Tibial nerve (tissue), 4 donors: ENCODE measurements at regions not wholly inside any gene's neighbourhood (a gene's known extent, or its start where the extent isn't known, plus 50 kb on each side); places are given as distances from the start of the nearest gene placed in this dataset.

ENCODE experiments used
- DNase-seq, 2 donors: peaks; one replicate each; pipeline ENCODE4 v3.0.0-alpha.2; 2019; ENCODE audit warnings: low spot score in 2 of 2
- H3K27ac ChIP-seq, 4 donors: fragments of 200-600 bp; sonication (generic) in 3 of 4; one replicate each; pipeline ENCODE4 v1.5.1; 2017 to 2019; ENCODE audit warnings: mild to moderate bottlenecking in 1 of 4
- H3K27me3 ChIP-seq, 2 donors: fragments of 200-600 bp; sonication (generic) in 1 of 2; one replicate each; pipeline versions ENCODE4 v1.5.1 to v1.6.0; 2017 to 2019
- H3K36me3 ChIP-seq, 3 donors: fragments of 200-600 bp; sonication (generic); one replicate each; pipeline ENCODE4 v1.5.1; 2018 to 2019
- H3K4me1 ChIP-seq, 4 donors: fragments of 200-600 bp; sonication (generic) in 3 of 4; one replicate each; pipeline ENCODE4 v1.5.1; 2017 to 2019
- H3K4me3 ChIP-seq, 4 donors: fragments of 200-600 bp; sonication (generic) in 3 of 4; one replicate each; pipeline ENCODE4 v1.5.1; 2017 to 2019; ENCODE audit warnings: mild to moderate bottlenecking in 1 of 4, moderate library complexity in 1 of 4
- H3K9me3 ChIP-seq, 4 donors: fragments of 200-600 bp; sonication (generic) in 3 of 4; one replicate each; pipeline ENCODE4 v1.5.1; 2017 to 2019
- CTCF ChIP-seq, 5 experiments: fragments of 200-600 bp in 3 of 5; fragments of 450-650 bp in 2 of 5; sonication (generic) in 3 of 5; IDR thresholded peaks; one replicate each; pipeline ENCODE4 v1.5.1; 2016 to 2019; ENCODE audit warnings: antibody characterized with exemption in 5 of 5, mild to moderate bottlenecking in 3 of 5, moderate library complexity in 2 of 5
- EP300 ChIP-seq, 2 donors: sonication (generic); formaldehyde crosslinking; IDR thresholded peaks; one replicate each; pipeline ENCODE4 v1.6.1; 2017; ENCODE audit warnings: antibody characterized with exemption in 2 of 2, mild to moderate bottlenecking in 1 of 2
- POLR2A ChIP-seq, 2 donors: fragments of 450-650 bp; IDR thresholded peaks; one replicate each; pipeline ENCODE4 v1.6.1; 2017; ENCODE audit warnings: antibody characterized with exemption in 2 of 2, mild to moderate bottlenecking in 2 of 2, moderate library complexity in 2 of 2
- WGBS, 2 donors: methylation state at CpG; one replicate each; pipeline ENCODE4 v1.1.5; 2018; 5-methylcytosine and 5-hydroxymethylcytosine counted together

GRCh38 chr2:189252991-189253675, 73.6 kb upstream of the COL5A2 start:
- Histone ChIP-seq H3K9me3 (no peaks in the 10 kb centered on the region), H3K4me1 (peaks cover 0 to 20% (median 3%) of the 10 kb centered on the region in 4 donors), H3K27ac (peak overlapping the region in 1 of 4 donors; percentile 71), H3K4me3 (no peak overlapping the region), H3K36me3 (no peaks in the 10 kb centered on the region), H3K27me3 (no peaks in the 10 kb centered on the region)
- TF ChIP-seq EP300 (IDR thresholded peaks at IDR 0.05) = no peak
- TF ChIP-seq CTCF (IDR thresholded peaks at IDR 0.05) = no peak
- TF ChIP-seq POLR2A (IDR thresholded peaks at IDR 0.05) = no peak
- 62 to 65% methylated on average over 6 of the region's 6 CpGs for WGBS, 2 donors
- no peak for DNase-seq

- H3K4me1 ChIP-seq = peaks cover 0 to 20% (median 3%) of the 10 kb centered on the region in 4 donors
- H3K27me3 ChIP-seq = no peaks in the 10 kb centered on the region
- DNase-seq = no peak
- H3K9me3 ChIP-seq = no peaks in the 10 kb centered on the region
- TF ChIP-seq CTCF (IDR thresholded peaks at IDR 0.05) (no peak), EP300 (IDR thresholded peaks at IDR 0.05) (no peak), POLR2A (IDR thresholded peaks at IDR 0.05) (no peak)
- H3K36me3 ChIP-seq = no peaks in the 10 kb centered on the region
- peak overlapping the region in 2 of 4 donors; percentile 71 for H3K27ac ChIP-seq
- no peak overlapping the region for H3K4me3 ChIP-seq
Measured at GRCh38 chr2:189253836-189254235, 74.3 kb upstream of the COL5A2 start.

GRCh38 chr2:189254268-189254883, 74.8 kb upstream of the COL5A2 start:
- peak; percentile 21 to 52 for DNase-seq
- WGBS, 2 donors = 31 to 43% methylated on average over 4 of the region's 4 CpGs
- H3K4me1 ChIP-seq = peaks cover 0 to 20% (median 3%) of the 10 kb centered on the region in 4 donors

GRCh38 chr2:189255711-189256110, 76.2 kb upstream of the COL5A2 start:
- H3K9me3 ChIP-seq = no peaks in the 10 kb centered on the region
- DNase-seq = no peak
- H3K36me3 ChIP-seq = no peaks in the 10 kb centered on the region
- no peaks in the 10 kb centered on the region for H3K27me3 ChIP-seq
- TF ChIP-seq POLR2A (IDR thresholded peaks at IDR 0.05) = no peak
- TF ChIP-seq EP300 (IDR thresholded peaks at IDR 0.05) = no peak
- no peak for TF ChIP-seq CTCF (IDR thresholded peaks at IDR 0.05)
- no peak overlapping the region for H3K27ac ChIP-seq
- H3K4me3 ChIP-seq = no peak overlapping the region
- H3K4me1 ChIP-seq = peaks cover 0 to 20% (median 3%) of the 10 kb centered on the region in 4 donors
- WGBS, 2 donors = 89 to 98% methylated on average over 3 of the region's 3 CpGs

More at GRCh38 chr2:189254268-189254883, 74.8 kb upstream of the COL5A2 start:
- no peaks in the 10 kb centered on the region for H3K27me3 ChIP-seq
- no peak overlapping the region for H3K4me3 ChIP-seq
- H3K36me3 ChIP-seq = no peaks in the 10 kb centered on the region
- no peaks in the 10 kb centered on the region for H3K9me3 ChIP-seq
- TF ChIP-seq POLR2A (IDR thresholded peaks at IDR 0.05) (no peak), EP300 (IDR thresholded peaks at IDR 0.05) (peak in 1 of 2 donors; percentile 52)
- H3K27ac ChIP-seq = peak overlapping the region in 2 of 4 donors; percentile 71

GRCh38 chr2:189258616-189259365, 79.2 kb upstream of the COL5A2 start:
- TF ChIP-seq POLR2A (IDR thresholded peaks at IDR 0.05) = no peak
- TF ChIP-seq EP300 (IDR thresholded peaks at IDR 0.05) = no peak
- no peak for TF ChIP-seq CTCF (IDR thresholded peaks at IDR 0.05)
- no peaks in the 10 kb centered on the region for H3K36me3 ChIP-seq
- H3K9me3 ChIP-seq = no peaks in the 10 kb centered on the region
- H3K4me3 ChIP-seq = no peak overlapping the region
- peaks cover 0 to 17% (median 3%) of the 10 kb centered on the region in 4 donors for H3K4me1 ChIP-seq
- H3K27ac ChIP-seq = no peak overlapping the region
- no peaks in the 10 kb centered on the region for H3K27me3 ChIP-seq
- WGBS, 2 donors = 83 to 85% methylated on average over 6 of the region's 6 CpGs
- DNase-seq = no peak
